Neural progenitor cell (in vitro differentiated cells): ENCODE measurements at regions not wholly inside any gene's neighbourhood (a gene's known extent, or its start where the extent isn't known, plus 50 kb on each side); places are given as distances from the start of the nearest gene placed in this dataset.

Source experiments
- CTCF ChIP-seq: fragments of 200-600 bp; sonication (generic); IDR thresholded peaks from 2 replicates; pipeline ENCODE4 v1.5.1; 2017; ENCODE audit warnings: antibody characterized with exemption, mild to moderate bottlenecking
- EZH2 ChIP-seq: fragments of 200-600 bp; sonication (generic); IDR thresholded peaks from 2 replicates; pipeline ENCODE4 v1.6.1; 2017; ENCODE audit warnings: antibody characterized with exemption, mild to moderate bottlenecking, moderate library complexity
- EZH2phosphoT487 ChIP-seq: fragments of 200-600 bp; sonication (generic); IDR thresholded peaks from 2 replicates; pipeline ENCODE4 v1.6.1; 2017; ENCODE audit warnings: antibody characterized with exemption

- no peak for TF ChIP-seq CTCF
- no peak for TF ChIP-seq EZH2phosphoT487
- no peak for TF ChIP-seq EZH2
Measured at GRCh38 chr3:124234852-124235252, 242.9 kb upstream of the ROPN1 start.
